Fibroblast of skin of abdomen (primary cell): ENCODE measurements at regions not wholly inside any gene's neighbourhood (a gene's known extent, or its start where the extent isn't known, plus 50 kb on each side); places are given as distances from the start of the nearest gene placed in this dataset.
"Not testable (repeated sequence)": the region's sequence is repeated elsewhere in the genome, so short reads cannot be mapped to it uniquely, and the experiment has no call there.

Experiments
- DNase-seq: peaks from one replicate; pipeline ENCODE4 v3.0.0-alpha.2; 2013

DNA sequence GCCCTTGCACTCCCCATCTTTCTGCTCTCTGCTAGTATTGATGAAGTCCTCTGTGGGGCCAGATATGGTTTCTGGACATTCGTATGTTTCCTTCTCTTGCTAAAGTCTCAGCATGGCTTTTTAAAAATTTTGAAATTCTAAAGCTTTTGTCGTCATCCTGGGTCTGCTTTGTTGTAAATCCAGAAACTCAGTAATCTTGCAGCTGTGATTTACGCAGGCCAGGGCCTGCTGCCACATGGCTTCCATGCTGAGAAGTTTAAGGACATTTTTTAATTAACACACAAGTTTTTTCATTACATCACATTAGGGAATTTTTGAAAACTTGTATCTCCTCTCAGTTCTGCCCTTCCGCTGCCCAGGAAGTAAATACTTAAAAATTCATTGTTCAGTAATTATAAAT lies 686.1 kb upstream of the IGFBP3 start:
- peak; percentile 47 for DNase-seq

DNA sequence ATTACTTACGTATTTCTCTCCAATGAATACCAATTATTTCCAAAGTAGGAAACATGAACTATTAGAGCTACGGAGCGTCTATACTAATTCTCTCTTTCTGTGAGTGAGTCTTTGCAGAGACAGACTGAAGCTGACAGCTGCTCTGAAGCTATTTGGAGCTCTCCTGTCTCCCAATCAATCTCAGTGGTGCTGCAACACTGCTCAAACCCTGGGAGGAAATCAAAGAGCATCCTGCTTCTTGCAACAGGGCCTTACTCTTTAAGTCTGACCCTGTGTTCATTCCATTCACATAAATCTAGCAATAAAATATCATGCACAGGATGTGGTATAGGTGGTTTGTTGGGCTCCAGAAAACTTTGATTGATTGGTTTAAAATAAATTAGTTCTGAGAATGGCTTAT lies 685.7 kb upstream of the IGFBP3 start:
- peak; percentile 78 for DNase-seq

DNA sequence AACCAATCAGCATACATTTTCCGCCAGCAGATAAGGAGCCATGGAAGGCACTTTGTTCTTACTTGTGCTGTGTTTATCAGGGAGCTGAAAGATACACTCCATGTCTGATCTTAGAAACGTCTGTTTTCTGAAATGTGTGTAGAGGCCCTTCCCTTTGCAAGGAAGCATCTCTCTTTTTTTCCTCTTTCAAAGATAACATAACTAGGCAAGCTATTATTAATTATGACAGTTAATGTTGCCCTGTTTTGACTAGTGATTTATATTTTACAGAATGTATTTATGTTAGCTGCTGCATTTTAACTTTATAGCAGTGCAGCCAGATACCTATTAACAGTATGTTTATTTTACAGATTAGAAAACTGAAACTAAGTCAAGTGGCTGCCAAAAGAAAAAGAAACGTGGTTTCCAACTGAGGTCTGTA lies 683.2 kb upstream of the IGFBP3 start:
- no peak for DNase-seq

DNA sequence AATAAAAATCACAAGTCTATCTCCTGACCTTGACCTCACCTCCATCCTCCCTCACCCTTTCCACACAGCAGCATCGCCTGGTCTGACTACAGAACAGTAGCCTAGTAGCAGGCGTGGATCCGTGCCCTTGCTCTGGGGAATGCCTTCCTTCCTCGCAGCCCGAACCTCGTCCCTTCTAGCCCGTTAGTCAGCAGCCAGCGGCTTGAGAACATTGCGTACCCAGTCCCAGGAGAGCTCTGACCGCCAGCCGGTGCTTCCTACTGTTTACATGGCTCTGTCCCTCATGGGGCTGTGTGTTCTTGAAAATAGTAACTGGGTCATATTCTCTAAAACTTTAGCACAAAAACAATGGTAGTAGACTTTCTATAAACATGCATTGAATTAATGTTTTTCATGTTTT lies 682.7 kb upstream of the IGFBP3 start:
- DNase-seq, result no peak

DNA sequence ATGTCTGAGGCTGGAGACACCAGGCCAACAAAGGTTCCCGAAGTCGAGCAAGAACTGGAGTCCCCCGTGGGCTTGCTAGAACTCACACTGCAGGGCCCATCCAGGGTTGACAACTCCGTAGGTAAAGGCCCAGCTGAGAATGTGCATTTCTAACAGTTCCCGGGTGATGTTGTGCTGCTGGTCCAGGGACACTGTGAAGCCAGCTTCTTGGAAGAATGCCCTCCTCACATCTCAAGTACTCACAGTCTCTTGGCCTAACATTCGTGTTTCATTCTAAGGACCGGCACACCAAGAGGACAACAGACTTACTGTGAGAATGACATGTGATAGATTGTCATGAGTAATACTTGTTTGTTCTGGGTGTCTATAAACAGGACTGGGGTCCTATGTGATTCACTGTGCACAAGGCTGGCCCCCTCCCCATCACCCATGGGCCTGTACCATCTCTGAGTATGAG lies 682.3 kb upstream of the IGFBP3 start:
- DNase-seq, result no peak

DNA sequence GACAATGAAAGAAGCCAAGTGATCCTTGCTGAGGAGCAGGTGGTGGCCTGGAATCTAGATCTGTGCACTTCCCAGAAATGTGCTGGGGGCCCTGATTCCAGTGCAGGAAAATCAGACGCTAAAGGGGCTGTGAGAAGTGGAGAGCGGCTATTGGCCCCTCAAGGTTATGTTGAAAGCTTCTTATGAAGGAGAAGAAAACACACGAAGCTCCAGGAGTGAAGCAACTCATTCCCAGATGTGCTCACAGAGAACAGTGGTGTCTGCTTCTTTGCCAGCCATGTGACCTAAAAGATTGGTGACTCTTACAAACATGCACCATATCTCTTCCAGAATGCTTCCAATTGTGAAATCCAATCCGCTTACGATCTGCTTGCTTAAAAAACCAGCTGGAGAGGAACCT lies 679.3 kb upstream of the IGFBP3 start:
- peak; percentile 23 for DNase-seq

DNA sequence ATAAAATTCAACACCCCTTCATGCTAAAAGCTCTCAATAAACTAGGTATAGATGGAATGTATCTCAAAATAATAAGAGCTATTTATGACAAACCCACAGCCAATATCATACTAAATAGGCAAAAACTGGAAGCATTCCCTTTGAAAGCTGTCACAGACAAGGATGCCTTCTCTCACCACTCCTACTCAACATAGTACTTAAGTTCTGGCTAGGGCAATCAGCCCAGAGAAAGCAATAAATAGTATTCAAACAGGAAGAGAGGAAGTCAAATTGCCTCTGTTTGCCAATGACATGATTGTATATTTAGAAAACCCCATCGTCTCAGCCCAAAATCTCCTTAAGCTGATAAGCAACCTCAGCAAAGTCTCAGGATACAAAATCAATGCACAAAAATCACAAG lies 673.8 kb upstream of the IGFBP3 start:
- DNase-seq, result not testable (repeated sequence)

DNA sequence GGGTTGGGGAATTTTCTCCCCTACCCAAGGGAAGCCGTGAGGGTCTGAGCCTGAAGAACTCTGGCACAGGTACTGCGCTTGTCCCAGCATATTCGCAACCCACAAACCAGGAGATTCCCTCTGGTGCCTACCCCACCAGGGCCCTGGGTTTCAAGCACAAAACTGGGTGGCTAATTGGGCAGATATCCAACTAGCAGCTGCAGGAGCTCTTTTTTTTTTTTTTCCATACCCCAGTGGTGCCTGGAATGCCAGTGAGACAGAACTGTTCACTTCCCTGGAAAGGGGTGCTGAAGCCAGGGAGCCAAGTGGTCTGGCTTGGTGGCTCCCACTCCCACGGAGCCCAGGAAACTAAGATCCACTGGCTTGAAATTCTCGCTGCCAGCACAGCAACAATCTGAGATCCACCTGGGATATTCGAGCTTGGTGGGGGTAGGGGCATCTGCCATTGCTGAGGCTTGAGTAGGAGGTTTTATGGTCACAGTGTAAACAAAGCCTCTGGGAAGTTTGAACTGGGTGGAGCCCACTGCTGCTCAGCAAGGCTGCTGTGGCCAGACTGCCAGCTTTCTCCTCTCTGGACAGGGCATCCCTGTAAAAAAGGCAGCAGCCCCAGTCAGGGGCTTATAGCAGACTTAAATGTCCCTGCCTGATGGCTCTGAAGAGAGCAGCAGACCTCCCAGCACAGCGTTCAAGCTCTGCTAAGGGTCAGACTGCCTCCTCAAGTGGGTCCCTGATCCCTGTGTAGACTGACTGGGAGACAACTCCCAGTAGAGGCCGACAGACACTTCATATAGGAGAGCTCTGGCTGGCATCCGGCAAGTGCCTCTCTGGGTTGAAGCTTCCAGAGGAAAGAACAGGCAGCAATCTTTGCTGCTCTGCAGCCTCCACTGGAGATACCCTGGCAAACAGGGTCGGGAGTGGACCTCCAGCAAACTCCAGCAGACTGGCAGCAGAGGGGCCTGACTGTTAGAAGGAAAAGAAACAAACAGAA lies 670.1 kb upstream of the IGFBP3 start:
- not testable (repeated sequence) for DNase-seq

DNA sequence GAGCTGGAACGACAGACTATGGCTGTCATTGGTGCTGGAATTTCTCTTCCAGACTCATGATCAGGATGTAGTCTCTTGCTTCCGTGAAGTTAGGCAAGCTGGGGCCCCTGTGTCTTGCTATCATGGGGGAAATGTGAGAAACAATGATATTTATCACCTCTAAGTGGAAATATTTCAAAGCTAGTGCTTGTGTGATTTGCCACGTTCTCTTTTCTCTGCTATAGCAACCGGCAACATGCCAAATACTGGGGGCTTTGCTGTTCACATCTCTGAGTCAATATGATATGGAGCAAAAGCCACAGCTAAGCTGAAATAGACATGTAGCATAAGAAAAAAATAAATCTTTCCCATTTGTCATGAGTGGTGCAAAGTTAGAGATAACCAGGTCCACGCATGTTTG lies 668.2 kb upstream of the IGFBP3 start:
- no peak for DNase-seq

DNA sequence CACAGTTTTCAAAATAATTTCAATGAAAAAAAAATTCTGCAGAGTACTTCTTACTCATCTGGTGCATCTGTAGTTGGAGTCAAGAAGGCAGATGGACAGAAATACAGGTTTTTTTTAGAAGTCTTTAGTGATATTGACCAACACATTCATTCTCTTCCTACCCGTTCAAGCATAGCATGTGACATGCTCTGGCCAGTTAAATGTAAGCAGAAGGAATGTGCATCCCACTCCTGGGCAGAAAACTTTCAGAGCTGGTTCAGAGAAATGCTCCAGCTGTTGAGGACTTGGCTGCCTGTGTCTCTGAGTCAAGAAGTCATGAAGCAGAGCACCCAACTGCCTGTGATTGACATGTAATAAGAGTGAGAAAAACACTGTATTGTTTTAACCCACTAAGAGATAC lies 665.3 kb upstream of the IGFBP3 start:
- DNase-seq, result no peak

DNA sequence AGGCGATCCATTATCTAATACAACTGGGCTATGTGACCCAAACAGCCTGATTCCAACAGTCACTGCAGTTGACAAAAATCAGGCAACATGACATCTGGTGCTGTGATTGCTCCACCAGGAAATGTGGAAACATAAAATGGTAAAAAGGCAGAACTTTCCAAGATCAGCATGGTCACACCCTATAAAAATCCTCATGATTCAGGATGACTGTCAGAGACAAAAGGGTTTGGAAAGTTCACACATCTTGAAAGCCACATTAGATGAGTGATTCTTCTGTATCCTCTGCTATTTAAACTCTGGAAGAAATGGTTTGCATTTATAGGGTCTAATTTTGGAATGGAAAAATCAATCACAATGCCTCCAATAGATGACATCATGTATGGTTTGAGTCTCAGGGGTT lies 662.6 kb upstream of the IGFBP3 start:
- peak; percentile 66 for DNase-seq

DNA sequence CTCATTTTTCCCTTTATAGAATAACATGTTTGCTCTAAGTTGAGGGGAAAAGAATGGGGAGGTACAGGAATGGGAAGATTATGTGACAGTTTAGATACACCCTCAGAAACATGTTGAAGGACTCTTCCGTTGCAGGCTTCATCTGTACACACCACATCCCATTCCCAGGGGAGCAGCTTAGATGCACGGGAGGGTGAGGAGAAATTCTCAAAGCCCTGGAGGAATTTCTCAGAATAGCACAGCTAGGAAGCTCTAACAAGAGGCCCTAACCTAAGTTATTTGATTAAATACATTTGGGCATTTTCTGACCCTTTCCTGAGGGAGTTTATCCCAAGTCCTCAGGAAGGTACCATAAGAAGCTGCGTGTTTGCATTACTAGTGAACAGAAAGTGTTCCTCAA lies 660.2 kb upstream of the IGFBP3 start:
- DNase-seq, result peak; percentile 57

DNA sequence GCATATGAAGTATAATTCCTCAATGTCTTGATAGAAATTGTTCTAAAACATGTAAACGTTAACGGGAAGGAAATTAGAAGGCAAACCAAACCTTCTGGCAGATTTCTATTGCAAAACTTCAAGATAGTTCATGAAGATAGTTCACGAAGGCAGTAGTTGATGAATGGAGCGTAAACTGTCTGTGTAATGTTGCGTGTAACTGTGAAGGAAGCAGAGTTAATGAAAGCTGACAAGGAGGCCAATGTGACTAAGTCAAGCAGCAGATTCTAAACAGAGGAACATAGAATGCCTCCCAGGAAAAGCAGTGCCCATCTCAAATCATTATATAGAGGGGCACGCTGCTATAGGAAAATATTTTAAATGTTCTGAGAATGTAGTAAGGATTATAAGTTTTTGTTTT lies 659.7 kb upstream of the IGFBP3 start:
- peak; percentile 63 for DNase-seq

DNA sequence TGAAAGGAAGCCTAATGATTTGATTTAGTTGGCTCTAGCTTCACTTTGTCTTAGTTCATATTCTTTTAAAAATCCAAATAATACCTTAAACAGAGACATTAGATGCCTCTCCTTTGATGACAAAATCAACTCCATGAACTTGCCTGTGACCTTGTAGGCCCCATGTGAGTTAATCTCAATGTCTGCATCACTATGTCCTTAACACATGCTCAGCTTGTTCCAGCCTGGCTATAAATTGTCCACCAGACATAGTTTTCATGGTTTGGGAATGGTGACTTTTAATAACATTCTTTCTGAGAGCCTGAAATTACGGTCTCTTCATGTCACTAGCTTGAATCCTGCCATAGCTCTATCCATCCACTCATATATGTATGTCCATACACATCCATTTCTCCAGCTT lies 656.3 kb upstream of the IGFBP3 start:
- DNase-seq, result peak; percentile 19

DNA sequence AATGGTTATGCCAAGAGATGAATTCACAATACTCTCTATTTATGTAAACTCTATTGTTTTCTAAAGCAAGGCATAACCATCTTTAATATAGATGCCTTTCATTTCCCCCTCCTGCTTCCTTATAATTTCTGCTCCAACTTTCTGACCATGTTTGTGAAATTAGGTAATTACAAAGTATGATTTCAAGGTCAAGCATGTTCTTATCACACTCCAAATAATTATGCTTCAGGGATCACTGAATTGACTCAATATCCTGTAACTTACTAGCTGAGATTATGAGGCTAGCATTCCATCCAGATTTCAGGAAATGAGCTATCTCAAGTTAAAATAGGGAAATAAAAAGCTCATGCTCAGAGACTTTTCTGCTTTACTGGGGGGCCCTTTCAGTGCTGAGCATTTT lies 655.9 kb upstream of the IGFBP3 start:
- DNase-seq, result peak; percentile 34

DNA sequence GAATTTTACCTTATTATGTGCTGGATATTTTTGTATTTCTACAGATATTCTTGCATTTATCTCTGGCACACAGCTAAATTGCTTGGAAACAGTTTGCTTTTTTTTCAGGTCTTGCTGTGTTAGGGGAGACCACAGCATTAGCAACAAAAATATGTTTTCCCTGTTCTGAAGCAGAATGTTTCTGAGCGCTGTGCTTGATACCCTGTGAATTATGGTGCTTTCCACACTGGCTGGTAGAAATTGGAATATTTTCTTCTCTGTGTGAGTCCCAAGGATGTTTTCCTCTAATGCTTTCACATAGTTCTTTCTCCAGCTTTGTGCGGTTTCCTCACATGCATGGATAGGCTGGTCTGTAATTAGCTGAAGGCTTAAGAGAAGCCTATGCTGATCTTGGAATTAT lies 651.6 kb upstream of the IGFBP3 start:
- no peak for DNase-seq

DNA sequence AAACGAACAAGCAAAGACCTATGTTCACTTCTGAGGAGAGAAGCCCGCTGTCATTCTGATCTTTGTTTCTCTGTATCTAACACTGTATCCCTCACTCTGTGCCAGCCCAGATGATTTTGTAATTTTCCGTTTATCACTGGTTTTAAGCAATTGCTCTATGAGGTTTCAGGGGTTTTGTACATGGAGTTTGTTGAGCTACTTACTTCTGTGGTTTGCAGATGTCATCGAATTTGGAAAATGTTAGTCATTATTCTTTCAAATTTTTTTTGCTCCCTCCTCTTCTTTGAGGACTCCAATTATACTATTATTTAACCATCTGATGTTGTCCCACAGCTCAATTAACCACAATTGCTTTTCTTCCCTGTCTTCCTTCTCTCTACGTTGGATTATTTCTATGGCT lies 650.9 kb upstream of the IGFBP3 start:
- DNase-seq, result no peak

DNA sequence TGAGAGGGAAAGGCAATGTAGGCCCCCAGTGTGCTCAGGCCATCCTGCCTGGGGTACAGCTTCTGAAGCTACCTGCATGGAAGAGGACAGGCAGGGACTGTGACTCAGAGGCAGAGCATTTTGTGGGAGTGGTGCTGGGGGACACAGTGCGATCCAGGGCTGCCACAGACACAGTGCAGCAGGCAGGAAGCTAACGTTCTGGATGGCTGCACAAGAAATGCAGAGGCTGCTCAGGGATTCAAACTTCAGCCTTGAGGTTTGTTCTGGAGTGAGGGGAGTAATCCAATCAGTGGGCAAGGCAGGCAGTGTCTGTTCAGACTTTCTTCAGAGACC lies 648.0 kb upstream of the IGFBP3 start:
- DNase-seq, result peak; percentile 40

DNA sequence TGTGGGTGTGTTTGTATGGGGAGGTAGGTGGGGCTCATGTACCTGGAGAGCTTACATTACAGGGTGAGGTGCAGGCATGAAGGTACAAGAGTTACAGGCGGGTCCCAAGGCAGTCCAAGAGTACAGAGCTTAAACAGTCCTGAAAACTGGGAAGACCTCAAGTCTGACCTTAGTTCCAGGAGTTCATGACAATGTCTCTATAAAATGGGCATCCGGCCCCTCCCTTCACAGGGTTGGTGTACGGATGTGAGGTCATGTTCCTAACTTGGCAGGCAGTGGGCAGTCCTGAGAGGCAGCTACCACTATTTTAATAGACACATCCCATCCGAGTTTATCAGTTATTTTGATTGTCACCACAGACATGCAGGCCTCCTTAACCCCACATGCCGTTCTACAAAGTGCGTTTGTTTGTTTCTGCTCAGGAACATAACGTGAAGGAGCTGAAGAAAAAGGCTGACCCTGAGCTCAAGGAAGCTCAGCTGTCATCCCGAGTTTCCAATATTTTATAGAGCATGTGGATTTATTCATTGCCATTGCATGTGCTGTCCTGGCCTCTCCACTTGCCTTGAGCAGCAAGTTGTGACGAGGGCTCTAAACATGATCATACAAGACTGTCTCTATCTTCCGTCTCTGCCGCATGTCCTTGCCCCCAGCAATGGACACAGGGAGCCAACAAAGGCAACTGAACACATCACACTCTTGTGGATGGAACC lies 647.5 kb upstream of the IGFBP3 start:
- DNase-seq, result no peak

DNA sequence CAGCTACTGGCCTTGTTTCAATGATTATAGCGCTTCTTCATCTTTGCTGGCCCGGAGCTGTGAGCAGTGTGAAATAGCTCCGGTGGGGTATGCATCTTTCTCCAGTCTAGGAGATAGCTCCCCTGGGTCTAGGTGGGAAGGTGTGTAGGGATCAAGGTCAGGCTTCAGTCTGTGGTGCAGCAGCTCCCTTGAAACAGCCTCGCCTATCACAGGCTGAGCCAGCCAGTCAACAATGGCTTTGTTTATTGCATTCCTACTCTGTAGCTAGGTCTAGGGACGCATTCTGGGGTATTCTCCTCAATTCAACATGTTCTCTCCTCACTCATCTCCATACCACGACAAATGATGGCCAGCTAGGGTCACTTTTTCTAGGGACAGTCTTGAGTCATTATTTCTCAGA lies 646.8 kb upstream of the IGFBP3 start:
- no peak for DNase-seq

DNA sequence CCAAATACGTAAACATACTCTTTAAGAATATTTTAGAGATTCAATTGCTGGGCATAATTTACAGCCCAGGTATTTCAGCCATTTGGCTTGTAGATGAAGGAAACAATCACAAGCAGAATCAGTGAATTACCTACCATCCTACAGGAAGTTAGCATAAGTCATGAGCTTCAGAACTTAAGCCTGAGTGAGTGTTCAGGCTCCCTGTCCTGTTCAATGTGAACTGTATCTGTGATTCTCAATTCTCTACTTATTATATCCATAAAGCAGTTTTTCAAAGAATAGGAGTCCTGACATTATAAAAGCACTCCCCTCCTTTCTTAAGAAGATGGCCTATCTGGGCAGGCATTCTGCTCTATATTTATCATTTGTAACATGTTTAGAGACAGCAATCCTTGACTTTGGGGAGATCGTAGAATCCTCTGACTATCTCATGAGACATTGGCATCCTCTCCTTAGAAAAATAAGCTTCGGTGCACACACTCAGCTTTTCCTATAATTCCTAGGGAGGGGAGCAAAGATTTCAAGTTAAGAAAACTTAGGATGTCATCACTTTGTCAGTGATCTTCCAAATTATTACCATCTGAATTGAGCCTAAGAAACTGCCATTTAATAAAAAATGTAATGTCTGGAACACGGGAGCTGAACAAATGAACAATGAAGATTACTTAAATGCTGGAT lies 645.2 kb upstream of the IGFBP3 start:
- peak; percentile 64 for DNase-seq

DNA sequence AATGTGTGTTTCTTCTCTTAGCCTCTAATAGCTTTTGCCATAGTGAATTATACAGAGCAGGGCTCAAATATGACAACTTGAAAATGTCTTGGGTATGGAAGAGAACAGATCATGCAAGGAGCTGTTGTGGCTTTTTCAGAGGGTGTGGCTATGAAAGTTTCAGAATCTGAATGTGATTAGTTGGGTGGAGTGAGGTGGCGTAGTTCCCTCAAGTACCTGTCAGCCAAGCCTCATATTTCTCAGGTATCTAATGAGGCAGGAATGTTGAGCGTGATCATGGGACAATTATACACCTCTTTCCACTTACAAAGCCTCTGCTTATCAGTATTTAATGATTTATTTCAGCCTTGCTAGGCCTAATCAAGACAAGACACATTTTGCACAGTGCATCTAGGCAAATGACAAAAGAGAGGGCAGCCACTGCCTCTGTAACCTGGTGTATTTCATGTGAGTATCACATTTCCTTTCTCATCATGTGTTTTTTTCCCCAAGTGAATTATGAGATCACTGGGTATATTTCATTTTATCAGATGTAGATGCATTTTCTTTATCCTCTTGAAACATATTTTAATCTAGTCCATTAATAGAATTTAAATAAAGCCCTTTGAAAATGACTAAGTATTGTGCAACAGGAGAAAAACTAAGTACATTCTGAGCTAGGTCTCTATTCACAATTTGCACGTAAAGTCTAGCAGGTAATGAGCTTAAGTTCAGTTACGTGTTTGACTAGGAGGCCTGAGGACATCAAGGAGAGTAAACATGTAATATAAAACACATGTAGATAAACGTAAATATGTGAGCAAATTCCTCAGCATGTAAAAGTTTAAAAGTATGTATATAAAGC lies 644.4 kb upstream of the IGFBP3 start:
- no peak for DNase-seq
